GM12878 (cell line): ENCODE measurements at regions not wholly inside any gene's neighbourhood (a gene's known extent, or its start where the extent isn't known, plus 50 kb on each side); places are given as distances from the start of the nearest gene placed in this dataset.

Source experiments
- ATAC-seq: fragments of 200-7000 bp; cut with Tn5 transposase; 3 replicates; pipeline ENCODE4 v1.9.1; 2020; ENCODE audit warnings: mild to moderate bottlenecking, moderate library complexity
- BruUV-seq: library from RNA; stranded (reverse); fragments of 400-500 nt; replicated peaks from 2 replicates; lab custom pipeline; 2021; lab: Mats Ljungman, UMichigan
- CTCF ChIA-PET: fragments of 300-600 bp; sonication (Branson Sonifier 250); formaldehyde crosslinking; extraction: SDS; loops from one replicate; lab custom pipeline; 2021; ENCODE audit warnings: inconsistent platforms; lab: Yijun Ruan, JAX
- POLR2A ChIA-PET: fragments of 350-600 bp; formaldehyde crosslinking; extraction: SDS; loops from one replicate; lab custom pipeline; 2021; ENCODE audit warnings: inconsistent platforms; lab: Charles Lee
- RAD21 ChIA-PET: fragments of 300-600 bp; sonication (Branson Sonifier 250); formaldehyde crosslinking; loops from one replicate; lab custom pipeline; 2023; ENCODE audit warnings: antibody characterized with exemption; ENCODE audit not compliant: unreplicated experiment; lab: Charles Lee
- SMC1A ChIA-PET: fragments of 300-600 bp; sonication (Branson Sonifier 250); formaldehyde crosslinking; loops from one replicate; lab custom pipeline; 2023; ENCODE audit not compliant: unreplicated experiment, uncharacterized antibody; lab: Charles Lee
- DNase-seq: peaks from one replicate; pipeline ENCODE4 v3.0.0-alpha.2; 2011; ENCODE audit warnings: low read depth, low spot score
- FAIRE-seq: peaks from 3 replicates; lab custom pipeline; 2011; peaks lifted over from hg19 to GRCh38; lab: Jason Lieb, UNC
- H2AFZ ChIP-seq: 2 replicates; pipeline ENCODE4 v1.6.0; 2011; ENCODE audit warnings: low read depth, low read length, control low read depth; ENCODE audit not compliant: control insufficient read depth
- H3K27ac ChIP-seq: 2 replicates; pipeline ENCODE4 v1.5.1; 2011; ENCODE audit warnings: control low read depth; ENCODE audit not compliant: control insufficient read depth, insufficient read depth
- H3K27me3 ChIP-seq, 2 experiments: replicated peaks in 1 of 2; 2 replicates each; pipeline versions ENCODE4 v1.6.0 to v1.6.1; 2011; ENCODE audit warnings: low read length in 1 of 2; ENCODE audit not compliant: control insufficient read depth in 2 of 2, insufficient read depth in 2 of 2
- H3K36me3 ChIP-seq, 2 experiments: 2 replicates each; pipeline ENCODE4 v1.5.1; 2011; ENCODE audit warnings: low read length in 1 of 2; ENCODE audit not compliant: control insufficient read depth in 2 of 2, insufficient read depth in 2 of 2
- H3K4me1 ChIP-seq: 2 replicates; pipeline ENCODE4 v1.6.1; 2011; ENCODE audit warnings: mild to moderate bottlenecking, low read length, moderate library complexity, mixed read lengths; ENCODE audit not compliant: control insufficient read depth, insufficient read depth
- H3K4me2 ChIP-seq: 2 replicates; pipeline ENCODE4 v1.6.0; 2011; ENCODE audit warnings: control low read depth; ENCODE audit not compliant: control insufficient read depth, insufficient read depth
- H3K4me3 ChIP-seq: fragments of 200-600 bp; sonication (generic); 2 replicates; pipeline ENCODE4 v1.5.1; 2016
- H3K79me2 ChIP-seq: 2 replicates; pipeline ENCODE4 v1.6.0; 2011; ENCODE audit warnings: low read length; ENCODE audit not compliant: control insufficient read depth, insufficient read depth
- H3K9ac ChIP-seq: 2 replicates; pipeline ENCODE4 v1.8.0; 2011; ENCODE audit warnings: low read length, control low read depth, mixed read lengths; ENCODE audit not compliant: control insufficient read depth, insufficient read depth
- H3K9me3 ChIP-seq: replicated peaks from 3 replicates; pipeline ENCODE4 v1.5.1; 2011; ENCODE audit warnings: mild to moderate bottlenecking, low read length; ENCODE audit not compliant: control insufficient read depth, insufficient read depth
- H4K20me1 ChIP-seq: 2 replicates; pipeline ENCODE4 v1.6.0; 2011; ENCODE audit not compliant: control insufficient read depth, insufficient read depth
- MTA2 ChIP-seq: fragments of 450-650 bp; IDR thresholded peaks from 2 replicates; pipeline ENCODE4 v1.6.1; 2016; ENCODE audit warnings: low read depth, mild to moderate bottlenecking, moderate library complexity
- NR2F1 ChIP-seq: fragments of 450-650 bp; conservative IDR thresholded peaks from 2 replicates; pipeline ENCODE4 v1.6.1; 2017; ENCODE audit warnings: mild to moderate bottlenecking
- RUNX3 ChIP-seq: IDR thresholded peaks from 2 replicates; pipeline ENCODE4 v1.6.1; 2012; ENCODE audit warnings: low read length, inconsistent platforms
- SMAD5 ChIP-seq: IDR thresholded peaks from 2 replicates; pipeline ENCODE4 v1.6.1; 2016; ENCODE audit warnings: antibody characterized with exemption, low read depth
- SUZ12 ChIP-seq: fragments of 200-600 bp; sonication (generic); IDR thresholded peaks from one replicate; pipeline ENCODE4 v1.6.1; 2018; ENCODE audit warnings: antibody characterized with exemption, mild to moderate bottlenecking; ENCODE audit not compliant: unreplicated experiment
- TCF3 ChIP-seq: IDR thresholded peaks from 2 replicates; pipeline ENCODE4 v1.6.1; 2012; ENCODE audit warnings: low read depth, mild to moderate bottlenecking, low read length, borderline replicate concordance; ENCODE audit not compliant: insufficient read depth
- ZNF24 ChIP-seq: fragments of 450-650 bp; IDR thresholded peaks from 2 replicates; pipeline ENCODE4 v1.6.1; 2017; ENCODE audit warnings: antibody characterized with exemption, mild to moderate bottlenecking
- WGBS: methylation state at CpG from one replicate; pipeline ENCODE4 v1.1.6; 2016; ENCODE audit warnings: low lambda C conversion rate; ENCODE audit not compliant: insufficient replicate concordance, insufficient coverage; ENCODE audit errors: missing lambda C conversion rate; 5-methylcytosine and 5-hydroxymethylcytosine counted together
- in situ Hi-C: fragments of 300-500 bp; cut with MboI; formaldehyde crosslinking; loops from 9 replicates; pipeline ENCODE4 v1.14.3; 2018; ENCODE audit warnings: mixed read lengths
- intact Hi-C: fragments of 100-400 bp; cut with micrococcal nuclease; formaldehyde crosslinking; loops from one replicate; pipeline ENCODE4 v1.14.2; 2022; ENCODE audit not compliant: unreplicated experiment
- TF ChIP-seq, protein P1 (sequence below): fragments of 450-650 bp; IDR thresholded peaks from 2 replicates; pipeline ENCODE4 v1.6.1; 2016; ENCODE audit warnings: mild to moderate bottlenecking
- TF ChIP-seq, protein P2 (sequence below): IDR thresholded peaks from 2 replicates; pipeline ENCODE4 v1.6.1; 2012; ENCODE audit warnings: low read length, inconsistent platforms
- TF ChIP-seq, protein P3 (sequence below): fragments of 450-650 bp; formaldehyde crosslinking; IDR thresholded peaks from 2 replicates; pipeline ENCODE4 v1.4.0; 2022; ENCODE audit warnings: mild to moderate bottlenecking, moderate library complexity

DNA sequence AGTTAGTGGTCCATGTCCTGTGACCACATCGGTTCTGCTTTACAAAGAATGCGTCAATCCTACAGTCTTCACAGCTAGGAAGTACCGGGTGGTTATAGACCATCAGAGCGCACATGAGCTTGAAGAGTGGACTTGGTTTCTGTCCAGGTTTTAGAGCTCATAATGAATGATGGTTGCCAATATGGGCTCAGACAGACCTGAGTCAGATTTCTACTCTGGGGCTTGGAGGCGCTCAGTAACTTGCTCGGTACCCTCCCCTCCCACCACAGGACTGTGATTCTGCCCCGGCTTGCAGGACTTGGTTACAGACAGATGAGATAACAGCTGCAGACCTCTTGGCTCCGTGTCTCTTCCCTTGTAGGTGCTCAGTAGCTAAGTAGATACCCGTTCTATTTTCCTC, 284.7 kb downstream of the TSHZ3 start:
- no peaks in the 10 kb centered on the region for H3K79me2 ChIP-seq
- FAIRE-seq (no peak), ATAC-seq (no peak), DNase-seq (no peak)
- 46% methylated on average over 9 of the region's 9 CpGs for WGBS
- H4K20me1 ChIP-seq: no peaks in the 10 kb centered on the region
- intact Hi-C loops (no loop called here), in situ Hi-C loops (no loop called here)
- SMC1A ChIA-PET: no interaction called here
- H3K27ac ChIP-seq: no peak overlapping the region
- H3K4me3 ChIP-seq: no peak overlapping the region
- POLR2A ChIA-PET: no interaction called here
- no peaks in the 10 kb centered on the region for H3K36me3 ChIP-seq
- H3K9ac ChIP-seq: no peak overlapping the region
- CTCF ChIA-PET: no interaction called here
- H3K4me2 ChIP-seq: no peak overlapping the region
- BruUV-seq: no TSS peak
- H3K9me3 ChIP-seq: no peaks in the 10 kb centered on the region; the same call in 2 of the 3 replicates
- no peak overlapping the region for H2AFZ ChIP-seq
- RAD21 ChIA-PET: no interaction called here
- TF ChIP-seq, protein P1, sequence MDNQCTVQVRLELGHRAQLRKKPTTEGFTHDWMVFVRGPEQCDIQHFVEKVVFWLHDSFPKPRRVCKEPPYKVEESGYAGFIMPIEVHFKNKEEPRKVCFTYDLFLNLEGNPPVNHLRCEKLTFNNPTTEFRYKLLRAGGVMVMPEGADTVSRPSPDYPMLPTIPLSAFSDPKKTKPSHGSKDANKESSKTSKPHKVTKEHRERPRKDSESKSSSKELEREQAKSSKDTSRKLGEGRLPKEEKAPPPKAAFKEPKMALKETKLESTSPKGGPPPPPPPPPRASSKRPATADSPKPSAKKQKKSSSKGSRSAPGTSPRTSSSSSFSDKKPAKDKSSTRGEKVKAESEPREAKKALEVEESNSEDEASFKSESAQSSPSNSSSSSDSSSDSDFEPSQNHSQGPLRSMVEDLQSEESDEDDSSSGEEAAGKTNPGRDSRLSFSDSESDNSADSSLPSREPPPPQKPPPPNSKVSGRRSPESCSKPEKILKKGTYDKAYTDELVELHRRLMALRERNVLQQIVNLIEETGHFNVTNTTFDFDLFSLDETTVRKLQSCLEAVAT: no peak
- H3K27me3 ChIP-seq: no peaks in the 10 kb centered on the region
- no peaks in the 10 kb centered on the region for H3K4me1 ChIP-seq

DNA sequence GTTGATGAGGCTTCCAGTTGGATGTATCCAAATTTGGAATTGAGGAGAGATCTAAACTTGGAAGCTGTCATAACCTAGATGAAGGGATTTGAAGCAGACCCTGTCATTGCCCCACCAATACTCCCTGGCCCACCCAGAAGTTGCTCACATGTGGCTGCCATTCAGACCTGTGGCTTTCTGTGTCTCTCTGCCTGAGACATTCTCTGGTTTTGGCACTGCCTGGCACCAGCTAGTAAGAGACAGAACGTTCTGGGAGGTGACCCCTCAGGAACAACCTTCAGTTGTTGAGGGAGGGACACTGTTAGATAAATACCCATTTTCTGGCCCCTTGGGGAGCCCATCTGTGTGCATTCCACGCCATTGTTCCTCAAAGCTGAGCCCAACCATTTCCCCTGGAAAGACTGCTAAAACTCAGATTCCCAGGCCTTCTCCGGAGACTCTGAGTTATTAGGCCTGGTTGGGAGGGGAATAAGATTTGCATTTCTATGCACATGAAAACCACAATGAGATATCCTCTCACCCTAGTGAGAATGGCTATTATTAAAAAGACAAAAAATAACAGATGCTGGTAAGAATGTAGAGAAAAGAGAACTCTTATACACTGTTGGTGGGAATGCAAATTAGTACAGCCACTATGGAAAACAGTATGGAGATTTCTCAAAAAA, 290.4 kb downstream of the TSHZ3 start:
- Histone ChIP-seq H4K20me1 (no peaks in the 10 kb centered on the region), H3K79me2 (no peaks in the 10 kb centered on the region), H3K4me1 (no peaks in the 10 kb centered on the region), H3K9ac (no peak overlapping the region), H3K4me3 (no peak overlapping the region), H2AFZ (no peak overlapping the region), H3K27ac (no peak overlapping the region), H3K4me2 (no peak overlapping the region), H3K36me3 (no peaks in the 10 kb centered on the region), H3K27me3 (no peaks in the 10 kb centered on the region), H3K9me3 (no peaks in the 10 kb centered on the region; the same call in 2 of the 3 replicates)
- intact Hi-C loops (no loop called here), in situ Hi-C loops (no loop called here)
- no TSS peak for BruUV-seq
- DNase-seq (no peak), ATAC-seq (no peak), FAIRE-seq (no peak)
- RAD21 ChIA-PET: no interaction called here
- 29% methylated on average over 3 of the region's 3 CpGs for WGBS
- SMC1A ChIA-PET: no interaction called here
- no peak for TF ChIP-seq SUZ12
- TF ChIP-seq MTA2: no peak
- no peak for TF ChIP-seq SMAD5
- TF ChIP-seq ZNF24: no peak
- TF ChIP-seq, protein P2, sequence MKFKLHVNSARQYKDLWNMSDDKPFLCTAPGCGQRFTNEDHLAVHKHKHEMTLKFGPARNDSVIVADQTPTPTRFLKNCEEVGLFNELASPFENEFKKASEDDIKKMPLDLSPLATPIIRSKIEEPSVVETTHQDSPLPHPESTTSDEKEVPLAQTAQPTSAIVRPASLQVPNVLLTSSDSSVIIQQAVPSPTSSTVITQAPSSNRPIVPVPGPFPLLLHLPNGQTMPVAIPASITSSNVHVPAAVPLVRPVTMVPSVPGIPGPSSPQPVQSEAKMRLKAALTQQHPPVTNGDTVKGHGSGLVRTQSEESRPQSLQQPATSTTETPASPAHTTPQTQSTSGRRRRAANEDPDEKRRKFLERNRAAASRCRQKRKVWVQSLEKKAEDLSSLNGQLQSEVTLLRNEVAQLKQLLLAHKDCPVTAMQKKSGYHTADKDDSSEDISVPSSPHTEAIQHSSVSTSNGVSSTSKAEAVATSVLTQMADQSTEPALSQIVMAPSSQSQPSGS: no peak
- TF ChIP-seq TCF3: no peak
- TF ChIP-seq, protein P3, sequence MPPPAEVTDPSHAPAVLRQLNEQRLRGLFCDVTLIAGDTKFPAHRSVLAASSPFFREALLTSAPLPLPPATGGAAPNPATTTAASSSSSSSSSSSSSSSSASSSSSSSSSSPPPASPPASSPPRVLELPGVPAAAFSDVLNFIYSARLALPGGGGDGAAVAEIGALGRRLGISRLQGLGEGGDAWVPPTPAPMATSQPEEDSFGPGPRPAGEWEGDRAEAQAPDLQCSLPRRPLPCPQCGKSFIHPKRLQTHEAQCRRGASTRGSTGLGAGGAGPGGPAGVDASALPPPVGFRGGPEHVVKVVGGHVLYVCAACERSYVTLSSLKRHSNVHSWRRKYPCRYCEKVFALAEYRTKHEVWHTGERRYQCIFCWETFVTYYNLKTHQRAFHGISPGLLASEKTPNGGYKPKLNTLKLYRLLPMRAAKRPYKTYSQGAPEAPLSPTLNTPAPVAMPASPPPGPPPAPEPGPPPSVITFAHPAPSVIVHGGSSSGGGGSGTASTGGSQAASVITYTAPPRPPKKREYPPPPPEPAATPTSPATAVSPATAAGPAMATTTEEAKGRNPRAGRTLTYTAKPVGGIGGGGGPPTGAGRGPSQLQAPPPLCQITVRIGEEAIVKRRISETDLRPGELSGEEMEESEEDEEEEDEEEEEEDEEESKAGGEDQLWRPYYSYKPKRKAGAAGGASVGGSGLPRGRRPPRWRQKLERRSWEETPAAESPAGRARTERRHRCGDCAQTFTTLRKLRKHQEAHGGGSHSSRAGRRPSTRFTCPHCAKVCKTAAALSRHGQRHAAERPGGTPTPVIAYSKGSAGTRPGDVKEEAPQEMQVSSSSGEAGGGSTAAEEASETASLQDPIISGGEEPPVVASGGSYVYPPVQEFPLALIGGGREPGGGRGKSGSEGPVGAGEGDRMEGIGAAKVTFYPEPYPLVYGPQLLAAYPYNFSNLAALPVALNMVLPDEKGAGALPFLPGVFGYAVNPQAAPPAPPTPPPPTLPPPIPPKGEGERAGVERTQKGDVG (CRISPR knock-in tag): no peak
- no peak for TF ChIP-seq NR2F1
- no peak for TF ChIP-seq RUNX3
- POLR2A ChIA-PET: no interaction called here
- CTCF ChIA-PET: no interaction called here
